Loucy (cell line): ENCODE measurements at regions not wholly inside any gene's neighbourhood (a gene's known extent, or its start where the extent isn't known, plus 50 kb on each side); places are given as distances from the start of the nearest gene placed in this dataset.

ENCODE experiments used
- CTCF ChIP-seq: fragments of 200-600 bp; sonication (generic); conservative IDR thresholded peaks from 2 replicates; pipeline ENCODE4 v1.5.1; 2014; ENCODE audit warnings: mild to moderate bottlenecking, antibody characterized with exemption, low read length
- EZH2phosphoT487 ChIP-seq: fragments of 200-600 bp; IDR thresholded peaks from 2 replicates; pipeline ENCODE4 v1.6.1; 2018; ENCODE audit warnings: antibody characterized with exemption, mild to moderate bottlenecking, moderate library complexity, borderline replicate concordance

DNA sequence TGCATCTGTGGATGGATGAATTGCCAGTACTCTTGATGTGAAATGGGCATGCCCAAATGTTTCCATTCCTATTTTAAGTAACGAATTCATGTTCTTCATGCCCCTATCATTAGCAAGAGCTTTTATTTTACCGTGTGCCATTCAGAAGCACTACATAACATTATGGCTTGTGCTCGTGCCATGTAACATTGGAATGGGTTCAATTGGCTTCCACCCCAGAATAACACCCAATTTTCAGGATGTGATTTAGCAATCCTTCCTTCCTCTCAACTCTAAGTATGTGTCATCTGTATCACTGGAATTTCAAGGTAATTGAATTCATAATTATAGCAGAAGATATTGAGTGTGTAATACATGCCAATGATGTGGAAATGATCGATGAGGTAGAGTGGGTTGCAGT lies 145.8 kb upstream of the TMPO start:
- TF ChIP-seq EZH2phosphoT487 (no peak), CTCF (no peak)
